H1 (cell line): ENCODE measurements at regions not wholly inside any gene's neighbourhood (a gene's known extent, or its start where the extent isn't known, plus 50 kb on each side); places are given as distances from the start of the nearest gene placed in this dataset.

Experiments
- CTCF ChIA-PET: fragments of 300-600 bp; sonication (Branson Sonifier 250); formaldehyde crosslinking; loops from one replicate; lab custom pipeline; 2021; ENCODE audit not compliant: partially characterized antibody; lab: Charles Lee
- POLR2A ChIA-PET: fragments of 300-600 bp; sonication (Branson Sonifier 250); formaldehyde crosslinking; loops from one replicate; lab custom pipeline; 2021; ENCODE audit warnings: inconsistent platforms; ENCODE audit not compliant: partially characterized antibody; lab: Charles Lee
- DNase-seq, 2 experiments: peaks; one replicate each; pipeline versions ENCODE4 v3.0.0 to v3.0.0-alpha.2; 2010 to 2022; ENCODE audit warnings: low spot score in 2 of 2, low read depth in 1 of 2, mixed read lengths in 1 of 2
- FAIRE-seq: peaks from 2 replicates; lab custom pipeline; 2011; peaks lifted over from hg19 to GRCh38; lab: Jason Lieb, UNC
- H2AFZ ChIP-seq: 2 replicates; pipeline ENCODE4 v1.8.1; 2012; ENCODE audit warnings: low read length, inconsistent platforms
- H2AK5ac ChIP-seq: 2 replicates; pipeline ENCODE4 v1.6.1; 2013; ENCODE audit warnings: low read depth, low read length
- H2BK120ac ChIP-seq: replicated peaks from 2 replicates; pipeline ENCODE3; 2013; ENCODE audit warnings: low read depth, low read length, inconsistent platforms
- H2BK12ac ChIP-seq: 2 replicates; pipeline ENCODE4 v1.6.1; 2013; ENCODE audit warnings: low read depth, low read length
- H2BK15ac ChIP-seq: 2 replicates; pipeline ENCODE4 v1.6.1; 2013; ENCODE audit warnings: low read length
- H2BK20ac ChIP-seq: 2 replicates; pipeline ENCODE4 v1.6.1; 2013; ENCODE audit warnings: low read length
- H2BK5ac ChIP-seq: 2 replicates; pipeline ENCODE4 v1.6.1; 2013; ENCODE audit warnings: low read depth, low read length
- H3K14ac ChIP-seq: 2 replicates; pipeline ENCODE4 v1.6.1; 2013; ENCODE audit warnings: inconsistent platforms; ENCODE audit not compliant: insufficient read length
- H3K18ac ChIP-seq: 2 replicates; pipeline ENCODE4 v1.6.1; 2013; ENCODE audit warnings: low read length; ENCODE audit errors: extremely low read depth
- H3K23ac ChIP-seq: 2 replicates; pipeline ENCODE4 v1.6.1; 2013; ENCODE audit warnings: inconsistent platforms; ENCODE audit not compliant: insufficient read length
- H3K23me2 ChIP-seq: 2 replicates; pipeline ENCODE4 v1.6.1; 2013; ENCODE audit warnings: low read depth, low read length
- H3K27ac ChIP-seq: 2 replicates; pipeline ENCODE4 v1.6.1; 2011; ENCODE audit warnings: low read depth, low read length, inconsistent platforms
- H3K27me3 ChIP-seq, 4 experiments: replicated peaks in 1 of 4; 1 replicate in 1 of 4; 2 replicates in 3 of 4; pipeline versions ENCODE4 v1.6.1 to v1.8.1; 2011 to 2013; ENCODE audit warnings: low read length in 3 of 4, mild to moderate bottlenecking in 3 of 4, inconsistent platforms in 2 of 4, mixed read lengths in 2 of 4, moderate library complexity in 1 of 4; ENCODE audit not compliant: control insufficient read depth in 3 of 4, insufficient read depth in 3 of 4; ENCODE audit errors: extremely low read depth in 1 of 4
- H3K36me3 ChIP-seq, 4 experiments: 2 replicates each; pipeline versions ENCODE4 v1.6.1 to v1.8.1; 2011 to 2013; ENCODE audit warnings: mild to moderate bottlenecking in 4 of 4, low read length in 3 of 4, moderate library complexity in 2 of 4, control low read depth in 1 of 4, inconsistent platforms in 1 of 4; ENCODE audit not compliant: insufficient read depth in 4 of 4, control insufficient read depth in 2 of 4
- H3K4ac ChIP-seq: replicated peaks from 2 replicates; pipeline ENCODE3; 2013; ENCODE audit warnings: low read length, low read depth, mixed read lengths, inconsistent platforms; ENCODE audit not compliant: insufficient read length
- H3K4me1 ChIP-seq, 4 experiments: replicated peaks in 1 of 4; 1 replicate in 1 of 4; 2 replicates in 3 of 4; pipeline versions ENCODE4 v1.6.1 to v1.8.1; 2011 to 2013; ENCODE audit warnings: low read length in 3 of 4, inconsistent platforms in 2 of 4, mixed read lengths in 1 of 4; ENCODE audit not compliant: insufficient read depth in 4 of 4, control insufficient read depth in 3 of 4
- H3K4me2 ChIP-seq, 2 experiments: 2 replicates each; pipeline versions ENCODE4 v1.6.1 to v1.8.1; 2011 to 2013; ENCODE audit warnings: low read depth in 2 of 2, low read length in 2 of 2, control low read depth in 1 of 2, inconsistent platforms in 1 of 2, mild to moderate bottlenecking in 1 of 2; ENCODE audit not compliant: insufficient read depth in 1 of 2
- H3K4me3 ChIP-seq, 4 experiments: fragments of 200-600, 300-600 bp in 1 of 4; sonication (generic), shearing (Covaris generic), sonication (Bioruptor Twin) in 1 of 4; 2 replicates each; pipeline versions ENCODE4 v1.5.1 to v1.8.1; 2011 to 2016; ENCODE audit warnings: low read length in 4 of 4, low read depth in 3 of 4, control low read depth in 2 of 4, inconsistent platforms in 2 of 4, mild to moderate bottlenecking in 2 of 4, mixed read lengths in 1 of 4, moderate library complexity in 1 of 4; ENCODE audit not compliant: insufficient read depth in 2 of 4; ENCODE audit errors: extremely low read depth in 1 of 4
- H3K56ac ChIP-seq: replicated peaks from 2 replicates; pipeline ENCODE3; 2013; ENCODE audit warnings: low read depth, mild to moderate bottlenecking, mixed read lengths, low read length, inconsistent platforms; ENCODE audit not compliant: insufficient read length
- H3K79me1 ChIP-seq: 2 replicates; pipeline ENCODE4 v1.6.1; 2013; ENCODE audit warnings: low read depth, low read length, control low read depth
- H3K79me2 ChIP-seq, 2 experiments: 2 replicates each; pipeline versions ENCODE4 v1.6.1 to v1.8.1; 2012 to 2013; ENCODE audit warnings: low read length in 2 of 2, mild to moderate bottlenecking in 2 of 2, inconsistent platforms in 1 of 2; ENCODE audit not compliant: insufficient read depth in 2 of 2, control insufficient read depth in 1 of 2
- H3K9ac ChIP-seq, 4 experiments: replicated peaks in 1 of 4; 1 replicate in 1 of 4; 2 replicates in 3 of 4; pipeline versions ENCODE4 v1.6.1 to v1.8.1; 2011 to 2013; ENCODE audit warnings: low read depth in 3 of 4, low read length in 3 of 4, control low read depth in 2 of 4, mild to moderate bottlenecking in 2 of 4, moderate library complexity in 2 of 4, inconsistent platforms in 1 of 4; ENCODE audit errors: extremely low read depth in 1 of 4
- H3K9me3 ChIP-seq, 2 experiments: 2 replicates each; pipeline versions ENCODE4 v1.6.1 to v1.8.1; 2012 to 2013; ENCODE audit warnings: mild to moderate bottlenecking in 2 of 2, moderate library complexity in 2 of 2, control low read depth in 1 of 2, inconsistent platforms in 1 of 2, low read depth in 1 of 2, low read length in 1 of 2, mixed read lengths in 1 of 2; ENCODE audit not compliant: insufficient read depth in 2 of 2
- H4K20me1 ChIP-seq, 2 experiments: replicated peaks in 1 of 2; 2 replicates each; pipeline versions ENCODE3 to v1.8.1; 2011 to 2013; ENCODE audit warnings: inconsistent platforms in 2 of 2, low read length in 2 of 2, mild to moderate bottlenecking in 1 of 2; ENCODE audit not compliant: insufficient read depth in 2 of 2, control insufficient read depth in 1 of 2
- H4K5ac ChIP-seq: 2 replicates; pipeline ENCODE4 v1.6.1; 2013; ENCODE audit warnings: low read length, low read depth, mixed read lengths, inconsistent platforms; ENCODE audit not compliant: insufficient read length
- H4K8ac ChIP-seq: 2 replicates; pipeline ENCODE4 v1.8.0; 2013; ENCODE audit warnings: mild to moderate bottlenecking, moderate library complexity, low read length, inconsistent platforms; ENCODE audit not compliant: insufficient read depth; ENCODE audit errors: extremely low read depth
- H4K91ac ChIP-seq: replicated peaks from 2 replicates; pipeline ENCODE3; 2013; ENCODE audit warnings: low read length, mixed read lengths, inconsistent platforms; ENCODE audit not compliant: insufficient read length
- ASH2L ChIP-seq: fragments of 200-600, 300-600 bp; sonication (generic); IDR thresholded peaks from one replicate; pipeline ENCODE4 v1.7.1; 2017; ENCODE audit warnings: low read length
- BACH1 ChIP-seq: IDR thresholded peaks from 2 replicates; pipeline ENCODE4 v1.6.1; 2012; ENCODE audit warnings: low read length, improper control_type of control experiment
- CBX8 ChIP-seq: fragments of 300-800, 300-1000 bp; sonication (generic); IDR thresholded peaks from 2 replicates; pipeline ENCODE4 v1.7.1; 2016; ENCODE audit warnings: low read depth, low read length, borderline replicate concordance
- CHD1 ChIP-seq: IDR thresholded peaks from 2 replicates; pipeline ENCODE4 v1.6.1; 2012; ENCODE audit warnings: low read depth, low read length, improper control_type of control experiment
- E2F6 ChIP-seq: IDR thresholded peaks from 2 replicates; pipeline ENCODE4 v1.6.1; 2012; ENCODE audit warnings: inconsistent platforms
- EZH2 ChIP-seq: fragments of 200-600 bp; sonication (generic); IDR thresholded peaks from 2 replicates; pipeline ENCODE4 v1.7.1; 2012; ENCODE audit warnings: low read depth, mild to moderate bottlenecking, moderate library complexity, low read length, inconsistent platforms; ENCODE audit not compliant: severe bottlenecking
- FOSL1 ChIP-seq: IDR thresholded peaks from 2 replicates; pipeline ENCODE4 v1.6.1; 2011; ENCODE audit warnings: mild to moderate bottlenecking, low read depth, low read length, moderate library complexity; ENCODE audit not compliant: insufficient read depth
- HDAC6 ChIP-seq: IDR thresholded peaks from one replicate; pipeline ENCODE4 v1.7.1; 2012; ENCODE audit warnings: low read depth, mild to moderate bottlenecking, inconsistent platforms, low read length, moderate library complexity
- JUN ChIP-seq: IDR thresholded peaks from 2 replicates; pipeline ENCODE4 v1.6.1; 2011; ENCODE audit warnings: low read depth, mild to moderate bottlenecking, improper control_type of control experiment, low read length
- KDM1A ChIP-seq: fragments of 200-600, 300-600 bp; sonication (generic); IDR thresholded peaks from 2 replicates; pipeline ENCODE4 v1.7.1; 2016; ENCODE audit warnings: mild to moderate bottlenecking, low read length, borderline replicate concordance
- RNF2 ChIP-seq: fragments of 200-900, 300-1000 bp; sonication (generic); IDR thresholded peaks from 2 replicates; pipeline ENCODE4 v1.7.1; 2016; ENCODE audit warnings: borderline replicate concordance, low read depth, mild to moderate bottlenecking, antibody characterized with exemption, low read length; ENCODE audit not compliant: poor library complexity, severe bottlenecking; ENCODE audit errors: missing control alignments
- SRF ChIP-seq: IDR thresholded peaks from 2 replicates; pipeline ENCODE4 v1.6.1; 2011; ENCODE audit warnings: mild to moderate bottlenecking, low read depth, low read length, moderate library complexity
- WGBS, 2 experiments: shearing (Covaris generic) in 1 of 2; methylation state at CpG; one replicate each; pipeline versions ENCODE4 v1.1.6 to v1.1.7; 2013 to 2015; ENCODE audit warnings: low lambda C conversion rate in 2 of 2, mixed read lengths in 2 of 2, inconsistent platforms in 1 of 2, low coverage in 1 of 2, missing lambda C conversion rate in 1 of 2; ENCODE audit not compliant: insufficient replicate concordance in 2 of 2, insufficient coverage in 1 of 2, insufficient read length in 1 of 2; ENCODE audit errors: extremely low coverage in 1 of 2, missing lambda C conversion rate in 1 of 2; 5-methylcytosine and 5-hydroxymethylcytosine counted together

- no peak overlapping the region for H3K9ac ChIP-seq
- H3K4me3 ChIP-seq: no peak overlapping the region
- no peak for TF ChIP-seq BACH1
- no peak for TF ChIP-seq KDM1A
- TF ChIP-seq EZH2: no peak
- no peak for TF ChIP-seq E2F6
- TF ChIP-seq SRF: no peak
- no peak for TF ChIP-seq HDAC6
- no peak for TF ChIP-seq CBX8
- TF ChIP-seq ASH2L: no peak
- no peak for TF ChIP-seq CHD1
- no peak for TF ChIP-seq JUN
- no peak for TF ChIP-seq RNF2
- no peak for TF ChIP-seq FOSL1
These were observed 183.4 kb upstream of the TOPAZ1 start for GRCh38 chr3:44058022-44058867.

More at GRCh38 chr3:44058022-44058867, 183.4 kb upstream of the TOPAZ1 start:
- DNase-seq (no peak), FAIRE-seq (no peak)
- Histone ChIP-seq H3K56ac (no peak overlapping the region), H4K91ac (no peak overlapping the region), H2BK12ac (no peak overlapping the region), H3K79me1 (no peaks in the 10 kb centered on the region), H2AFZ (0 out of 2 replicates have a peak overlapping the region, but pooled peaks have one; percentile 25), H3K4ac (no peak overlapping the region), H3K4me1 (peaks cover 4 to 18% (median 12%) of the 10 kb centered on the region in 4 experiments), H4K5ac (no peak overlapping the region), H3K23me2 (no peaks in the 10 kb centered on the region; the same call in 1 of the 2 replicates), H4K20me1 (no peaks in the 10 kb centered on the region), H3K14ac (no peak overlapping the region), H2AK5ac (no peak overlapping the region), H3K18ac (peak overlapping the region; percentile 73; the same call in 1 of the 2 replicates), H2BK15ac (no peak overlapping the region), H2BK20ac (no peak overlapping the region), H3K36me3 (no peaks in the 10 kb centered on the region), H3K79me2 (no peaks in the 10 kb centered on the region), H2BK5ac (no peak overlapping the region), H3K23ac (no peak overlapping the region), H3K9me3 (no peaks in the 10 kb centered on the region), H3K27ac (no peak overlapping the region), H3K27me3 (no peaks in the 10 kb centered on the region), H2BK120ac (no peak overlapping the region), H4K8ac (no peak overlapping the region), H3K4me2 (no peak overlapping the region)
- POLR2A ChIA-PET: no interaction called here
- 60% methylated on average over 11 of the region's 15 CpGs; no CpG with 5 or more reads in 1 of the 2 experiments for WGBS, 2 experiments
- CTCF ChIA-PET: interaction anchor here (0.6 to 1.3 kb wide), 4 partner anchors 9 to 617 kb away, joined by 3 to 6 read pairs (median 4); no protein-coding TSS in a partner anchor
